AG09319 (cell line): ENCODE measurements at regions not wholly inside any gene's neighbourhood (a gene's known extent, or its start where the extent isn't known, plus 50 kb on each side); places are given as distances from the start of the nearest gene placed in this dataset.

Experiments
- DNase-seq: peaks from one replicate; pipeline ENCODE4 v3.0.0-alpha.2; 2010; ENCODE audit warnings: low read depth; ENCODE audit errors: extremely low read depth
- CTCF ChIP-seq: IDR thresholded peaks from 2 replicates; pipeline ENCODE4 v1.5.1; 2011; ENCODE audit warnings: low read depth, mild to moderate bottlenecking, inconsistent platforms, low read length, moderate library complexity

- no peak for DNase-seq
- TF ChIP-seq CTCF: no peak
Measured at GRCh38 chr1:79543394-79543793, 536.9 kb upstream of the ADGRL4 start.

GRCh38 chr1:79539001-79539400 lies 532.5 kb upstream of the ADGRL4 start:
- no peak for TF ChIP-seq CTCF
- DNase-seq: no peak

- TF ChIP-seq CTCF: no peak
- no peak for DNase-seq
Measured at GRCh38 chr1:79532555-79532954, 526.0 kb upstream of the ADGRL4 start.

- no peak for DNase-seq
- TF ChIP-seq CTCF: no peak
Measured at GRCh38 chr1:79531790-79532189, 525.3 kb upstream of the ADGRL4 start.

- TF ChIP-seq CTCF: no peak
- DNase-seq: no peak
Measured at GRCh38 chr1:79530476-79530875, 523.9 kb upstream of the ADGRL4 start.

GRCh38 chr1:79530055-79530454 lies 523.5 kb upstream of the ADGRL4 start:
- TF ChIP-seq CTCF: no peak
- no peak for DNase-seq

- TF ChIP-seq CTCF: no peak
- no peak for DNase-seq
Measured at GRCh38 chr1:79524126-79524525, 517.6 kb upstream of the ADGRL4 start.
